Ascending aorta (tissue), 2 donors: ENCODE measurements at regions not wholly inside any gene's neighbourhood (a gene's known extent, or its start where the extent isn't known, plus 50 kb on each side); places are given as distances from the start of the nearest gene placed in this dataset.

Experiments
- DNase-seq, 2 donors: peaks; one replicate each; pipeline ENCODE4 v3.0.0-alpha.2; 2019; ENCODE audit warnings: low spot score in 2 of 2
- H3K27ac ChIP-seq, 2 donors: fragments of 200-600 bp; sonication (generic); one replicate each; pipeline ENCODE4 v1.5.1; 2016 to 2017; ENCODE audit warnings: mild to moderate bottlenecking in 1 of 2
- H3K27me3 ChIP-seq: fragments of 200-600 bp; sonication (generic); one replicate; pipeline ENCODE4 v1.5.1; 2017
- H3K36me3 ChIP-seq, 2 donors: fragments of 200-600 bp; sonication (generic); one replicate each; pipeline ENCODE4 v1.5.1; 2016
- H3K4me1 ChIP-seq, 2 donors: fragments of 200-600 bp; sonication (generic); one replicate each; pipeline ENCODE4 v1.5.1; 2016 to 2017; ENCODE audit warnings: mild to moderate bottlenecking in 1 of 2
- H3K4me3 ChIP-seq, 2 donors: fragments of 200-600 bp; sonication (generic); one replicate each; pipeline ENCODE4 v1.5.1; 2016 to 2017; ENCODE audit warnings: mild to moderate bottlenecking in 1 of 2
- H3K9me3 ChIP-seq, 2 donors: fragments of 200-600 bp; sonication (generic); one replicate each; pipeline ENCODE4 v1.5.1; 2016
- intact Hi-C: fragments of 100-400 bp; cut with DNase I; formaldehyde crosslinking; loops from one replicate; pipeline ENCODE4 v1.15.1; 2023
- TF ChIP-seq, protein P1 (sequence below), 3 experiments: fragments of 200-600 bp in 2 of 3; fragments of 450-650 bp in 1 of 3; sonication (generic) in 2 of 3; IDR thresholded peaks; one replicate each; pipeline ENCODE4 v1.5.1; 2016 to 2019; ENCODE audit warnings: antibody characterized with exemption in 3 of 3, mild to moderate bottlenecking in 1 of 3, moderate library complexity in 1 of 3

DNA sequence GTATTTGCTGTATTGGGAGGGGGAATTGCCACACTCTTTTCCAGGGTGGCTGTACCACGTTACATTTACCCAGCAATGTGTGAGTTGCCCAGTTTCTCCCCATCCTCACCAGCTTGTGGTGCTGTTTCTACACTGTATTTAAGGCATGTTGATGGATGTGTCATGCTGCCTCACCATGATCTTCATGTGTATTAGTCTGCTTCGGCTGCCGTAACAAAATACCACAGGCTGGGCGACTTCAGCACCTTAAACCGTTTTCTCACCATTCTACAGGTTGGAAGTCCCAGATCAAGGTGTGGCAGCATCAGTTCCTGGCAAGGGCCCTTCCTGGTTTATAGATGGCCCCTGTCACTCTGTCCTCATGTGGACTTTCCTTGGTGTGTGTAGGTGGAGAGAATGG lies 169.7 kb downstream of the IGLL1 start:
- TF ChIP-seq, protein P1, sequence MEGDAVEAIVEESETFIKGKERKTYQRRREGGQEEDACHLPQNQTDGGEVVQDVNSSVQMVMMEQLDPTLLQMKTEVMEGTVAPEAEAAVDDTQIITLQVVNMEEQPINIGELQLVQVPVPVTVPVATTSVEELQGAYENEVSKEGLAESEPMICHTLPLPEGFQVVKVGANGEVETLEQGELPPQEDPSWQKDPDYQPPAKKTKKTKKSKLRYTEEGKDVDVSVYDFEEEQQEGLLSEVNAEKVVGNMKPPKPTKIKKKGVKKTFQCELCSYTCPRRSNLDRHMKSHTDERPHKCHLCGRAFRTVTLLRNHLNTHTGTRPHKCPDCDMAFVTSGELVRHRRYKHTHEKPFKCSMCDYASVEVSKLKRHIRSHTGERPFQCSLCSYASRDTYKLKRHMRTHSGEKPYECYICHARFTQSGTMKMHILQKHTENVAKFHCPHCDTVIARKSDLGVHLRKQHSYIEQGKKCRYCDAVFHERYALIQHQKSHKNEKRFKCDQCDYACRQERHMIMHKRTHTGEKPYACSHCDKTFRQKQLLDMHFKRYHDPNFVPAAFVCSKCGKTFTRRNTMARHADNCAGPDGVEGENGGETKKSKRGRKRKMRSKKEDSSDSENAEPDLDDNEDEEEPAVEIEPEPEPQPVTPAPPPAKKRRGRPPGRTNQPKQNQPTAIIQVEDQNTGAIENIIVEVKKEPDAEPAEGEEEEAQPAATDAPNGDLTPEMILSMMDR (IDR thresholded peaks at IDR 0.05) = no peak
- H3K27me3 ChIP-seq = no peaks in the 10 kb centered on the region
- no peak overlapping the region for H3K27ac ChIP-seq
- no peaks in the 10 kb centered on the region for H3K36me3 ChIP-seq
- DNase-seq = peak in 1 of 2 donors; percentile 24
- H3K9me3 ChIP-seq = no peaks in the 10 kb centered on the region
- no peak overlapping the region for H3K4me3 ChIP-seq
- intact Hi-C loops = no loop called here
- no peaks in the 10 kb centered on the region for H3K4me1 ChIP-seq

DNA sequence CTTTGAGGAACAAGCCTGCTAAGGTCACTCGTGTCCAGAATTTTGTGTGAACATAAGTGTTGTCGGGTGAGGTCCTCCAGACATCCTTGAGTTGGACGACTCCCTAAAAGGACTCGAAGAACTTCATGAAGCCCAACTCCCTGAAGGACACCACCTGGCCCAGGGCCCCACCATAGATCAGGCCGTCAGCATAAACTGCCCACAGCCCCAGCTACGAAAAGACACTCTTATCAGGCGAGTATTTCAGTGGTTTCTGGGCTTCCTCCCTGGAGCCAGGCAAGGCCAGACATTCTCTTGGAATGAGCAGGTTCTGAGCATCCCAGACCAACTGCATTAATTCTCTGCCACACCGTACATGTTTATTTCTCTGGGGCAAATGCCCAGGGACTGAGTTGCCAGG lies 170.1 kb downstream of the IGLL1 start:
- Histone ChIP-seq H3K9me3 (no peaks in the 10 kb centered on the region), H3K27me3 (no peaks in the 10 kb centered on the region), H3K4me3 (no peak overlapping the region), H3K36me3 (no peaks in the 10 kb centered on the region), H3K4me1 (no peaks in the 10 kb centered on the region), H3K27ac (no peak overlapping the region)
- TF ChIP-seq, protein P1 (IDR thresholded peaks at IDR 0.05) = no peak
- intact Hi-C loops = no loop called here
- DNase-seq = peak in 1 of 2 donors; percentile 18

DNA sequence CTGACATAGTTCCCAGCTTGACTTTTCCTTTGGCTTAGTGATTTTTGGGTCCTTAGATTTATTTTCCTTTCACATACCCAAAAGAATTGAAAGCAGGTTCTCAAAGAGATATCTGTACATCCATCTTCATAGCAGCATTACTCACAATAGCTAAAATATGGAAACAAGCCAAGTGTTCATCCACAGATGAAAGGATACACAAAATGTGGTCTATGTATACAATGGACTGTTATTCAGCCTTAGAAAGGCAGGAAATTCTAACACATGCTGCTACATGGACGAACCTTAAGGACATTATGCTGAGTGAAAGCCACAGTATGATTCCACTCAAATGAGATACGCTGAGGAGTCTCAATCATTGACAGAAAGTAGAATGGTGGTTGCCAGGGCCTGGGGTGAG lies 171.8 kb downstream of the IGLL1 start:
- intact Hi-C loops = no loop called here
- H3K4me1 ChIP-seq = no peaks in the 10 kb centered on the region
- TF ChIP-seq, protein P1 (IDR thresholded peaks at IDR 0.05) = no peak
- no peak overlapping the region for H3K27ac ChIP-seq
- no peak for DNase-seq
- H3K36me3 ChIP-seq = no peaks in the 10 kb centered on the region
- H3K27me3 ChIP-seq = no peaks in the 10 kb centered on the region
- no peaks in the 10 kb centered on the region for H3K9me3 ChIP-seq
- no peak overlapping the region for H3K4me3 ChIP-seq

DNA sequence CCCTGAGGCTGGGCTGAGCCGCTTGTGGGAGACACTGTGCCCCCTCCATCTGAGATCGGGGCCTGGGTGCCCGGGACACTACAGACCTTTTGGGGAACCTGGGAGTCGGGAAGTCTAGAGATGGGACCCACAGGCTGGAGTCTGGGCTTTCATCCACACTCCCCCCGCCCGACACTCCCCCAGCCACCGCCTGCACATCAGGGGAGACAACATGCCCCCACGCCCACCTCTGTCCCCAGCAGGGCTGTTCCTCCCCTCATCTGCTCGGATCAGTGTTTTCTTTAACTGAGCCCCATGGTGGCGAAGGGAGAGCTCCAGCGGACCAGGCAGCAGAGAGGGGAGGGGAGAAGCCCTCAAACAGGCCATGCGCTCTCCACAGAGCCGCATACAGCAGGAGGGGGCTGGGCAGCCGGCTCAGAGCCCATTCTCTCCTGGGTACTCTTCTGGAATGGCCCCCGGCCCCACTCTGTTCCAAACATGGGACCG lies 174.7 kb downstream of the IGLL1 start:
- intact Hi-C loops = no loop called here
- no peaks in the 10 kb centered on the region for H3K9me3 ChIP-seq
- DNase-seq = peak in 1 of 2 donors; percentile 59
- H3K36me3 ChIP-seq = no peaks in the 10 kb centered on the region
- TF ChIP-seq, protein P1 (IDR thresholded peaks at IDR 0.05) = no peak
- H3K27me3 ChIP-seq = peaks cover 4% of the 10 kb centered on the region
- H3K4me3 ChIP-seq = no peak overlapping the region
- no peak overlapping the region for H3K27ac ChIP-seq
- H3K4me1 ChIP-seq = no peaks in the 10 kb centered on the region

DNA sequence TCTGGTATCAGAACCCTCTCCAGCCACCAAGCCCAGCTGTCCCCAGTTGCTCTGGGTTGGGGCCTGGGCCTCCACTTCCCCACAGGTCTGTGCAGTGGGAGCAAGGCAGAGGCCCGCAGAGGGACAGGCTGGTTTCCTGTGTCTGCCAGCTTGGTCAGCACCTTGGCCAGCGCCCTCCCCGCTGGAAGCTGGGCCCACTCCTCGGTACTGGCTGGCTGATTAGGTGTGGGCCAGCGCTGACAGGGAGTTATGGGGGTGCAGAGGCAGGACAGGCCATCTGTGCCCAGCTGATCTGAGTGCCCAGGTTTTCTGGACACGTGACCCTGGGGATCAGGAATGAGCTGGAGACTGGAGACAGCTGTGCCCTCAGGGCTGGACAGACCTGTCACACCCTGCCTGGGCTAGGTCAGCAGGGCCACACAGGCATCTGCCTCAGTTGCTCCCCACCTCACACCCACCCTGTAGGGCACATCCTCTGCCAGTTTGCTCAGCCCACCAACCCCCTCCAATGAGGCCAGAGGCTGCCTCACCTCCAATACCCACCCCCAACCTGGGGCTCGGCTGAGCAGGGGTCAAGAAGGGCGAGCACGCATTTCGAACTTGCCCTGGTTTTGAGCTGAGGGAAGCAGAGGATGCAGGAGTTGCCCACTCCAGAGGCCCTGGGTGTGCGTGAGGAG lies 175.3 kb downstream of the IGLL1 start:
- Histone ChIP-seq H3K4me3 (no peak overlapping the region), H3K36me3 (no peaks in the 10 kb centered on the region), H3K4me1 (no peaks in the 10 kb centered on the region), H3K9me3 (no peaks in the 10 kb centered on the region), H3K27ac (no peak overlapping the region), H3K27me3 (peaks cover 4% of the 10 kb centered on the region)
- intact Hi-C loops = no loop called here
- DNase-seq = no peak
- TF ChIP-seq, protein P1 (IDR thresholded peaks at IDR 0.05) = no peak
